ENCODE measurements at regions not wholly inside any gene's neighbourhood (a gene's known extent, or its start where the extent isn't known, plus 50 kb on each side); places are given as distances from the start of the nearest gene placed in this dataset.
"Not testable (repeated sequence)": the region's sequence is repeated elsewhere in the genome, so short reads cannot be mapped to it uniquely, and the experiment has no call there.

DNA sequence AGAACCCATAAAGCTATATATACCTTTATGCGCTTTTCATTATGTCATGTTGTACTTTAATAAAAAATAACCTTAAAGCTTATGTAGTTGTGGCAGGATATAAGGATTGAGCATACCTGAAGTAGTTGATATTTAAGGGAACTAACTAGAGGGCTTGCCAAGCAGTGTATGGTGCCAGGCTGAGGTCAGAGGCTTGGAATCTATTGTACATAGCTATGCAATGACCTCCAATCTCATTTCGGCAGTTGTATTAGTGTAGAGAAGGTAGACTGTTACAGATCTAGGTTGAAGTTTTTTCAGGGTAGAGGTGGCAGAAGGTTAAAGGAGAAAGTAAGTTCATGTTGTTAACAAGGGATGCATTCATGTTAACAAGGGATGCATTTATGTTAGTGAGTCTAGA lies 397.7 kb upstream of the HS3ST5 start:
- in situ Hi-C loops (cut with HindIII; ENCODE audit: low pct_ligation_motif_present, low pct_unique_long_range_greater_than_20kb, low sequenced_read_pairs) = no loop called here
- peak; percentile 7 for DNase-seq

- no peak for DNase-seq
- in situ Hi-C loops (cut with HindIII; ENCODE audit: low pct_ligation_motif_present, low pct_unique_long_range_greater_than_20kb, low sequenced_read_pairs) = no loop called here
Observed at GRCh38 chr6:114739656-114740055, 396.8 kb upstream of the HS3ST5 start.

- no peak for DNase-seq
- in situ Hi-C loops (cut with HindIII; ENCODE audit: low pct_ligation_motif_present, low pct_unique_long_range_greater_than_20kb, low sequenced_read_pairs) = no loop called here
Observed at GRCh38 chr6:114735025-114735735, 392.4 kb upstream of the HS3ST5 start.

DNA sequence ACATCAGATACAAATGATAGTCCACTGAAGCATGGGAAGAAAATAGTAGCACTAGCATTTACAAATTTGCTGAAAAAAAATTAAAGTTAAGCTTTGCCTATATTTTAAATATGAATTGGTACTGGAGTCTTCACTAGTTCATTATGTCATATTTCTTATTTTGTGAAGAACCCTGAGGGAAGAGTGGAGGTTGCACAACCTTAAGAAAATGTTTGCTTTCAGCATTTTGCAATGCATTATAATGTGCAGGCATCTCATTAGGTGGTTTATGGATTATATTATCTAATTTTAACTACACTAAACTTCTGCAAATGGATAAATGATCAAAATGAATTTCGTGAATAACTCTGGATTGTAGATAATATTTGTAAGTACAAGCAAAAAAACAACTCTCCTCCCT lies 390.8 kb upstream of the HS3ST5 start:
- DNase-seq = no peak
- in situ Hi-C loops (cut with HindIII; ENCODE audit: low pct_ligation_motif_present, low pct_unique_long_range_greater_than_20kb, low sequenced_read_pairs) = no loop called here

GRCh38 chr6:114718716-114719270 lies 376.0 kb upstream of the HS3ST5 start:
- DNase-seq = no peak
- in situ Hi-C loops (cut with HindIII; ENCODE audit: low pct_ligation_motif_present, low pct_unique_long_range_greater_than_20kb, low sequenced_read_pairs) = no loop called here

GRCh38 chr6:114718186-114718585 lies 375.4 kb upstream of the HS3ST5 start:
- in situ Hi-C loops (cut with HindIII; ENCODE audit: low pct_ligation_motif_present, low pct_unique_long_range_greater_than_20kb, low sequenced_read_pairs) = no loop called here
- DNase-seq = no peak

DNA sequence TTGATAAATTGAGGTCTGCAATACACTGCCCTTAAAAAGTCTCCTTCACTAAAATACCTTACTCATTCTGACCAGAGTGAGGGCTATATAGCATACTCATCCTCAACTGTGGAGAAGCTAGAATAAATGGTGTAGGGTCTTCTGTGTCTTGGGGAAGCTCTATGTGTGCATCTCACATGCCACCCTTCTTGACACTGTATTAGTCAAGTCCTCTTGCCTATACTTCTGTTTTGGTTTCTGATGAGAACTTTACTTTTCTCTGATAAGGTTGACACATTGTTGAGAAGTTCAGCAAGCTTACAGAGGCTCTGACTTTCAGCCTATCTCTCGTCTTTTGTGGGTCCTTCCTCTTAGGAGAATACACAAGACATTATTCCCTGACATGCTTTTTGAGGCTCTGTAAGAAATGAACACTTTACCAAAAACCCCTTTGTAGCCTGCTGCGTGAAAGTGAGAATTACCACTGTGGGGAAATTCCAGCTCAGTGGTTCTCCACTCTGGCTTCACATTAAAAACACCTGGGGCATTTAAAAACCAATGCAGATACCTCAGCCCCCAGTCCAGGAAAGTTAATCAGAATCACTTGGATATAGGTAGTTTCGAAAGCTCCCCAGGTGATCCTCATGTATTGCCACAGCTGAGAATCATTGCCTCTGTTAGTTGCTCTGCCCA lies 372.1 kb upstream of the HS3ST5 start:
- no peak for DNase-seq
- in situ Hi-C loops (cut with HindIII; ENCODE audit: low pct_ligation_motif_present, low pct_unique_long_range_greater_than_20kb, low sequenced_read_pairs) = no loop called here

GRCh38 chr6:114713690-114714089 lies 370.9 kb upstream of the HS3ST5 start:
- no peak for DNase-seq
- in situ Hi-C loops (cut with HindIII; ENCODE audit: low pct_ligation_motif_present, low pct_unique_long_range_greater_than_20kb, low sequenced_read_pairs) = no loop called here

- DNase-seq = no peak
- in situ Hi-C loops (cut with HindIII; ENCODE audit: low pct_ligation_motif_present, low pct_unique_long_range_greater_than_20kb, low sequenced_read_pairs) = no loop called here
Observed at GRCh38 chr6:114712129-114712662, 369.4 kb upstream of the HS3ST5 start.

- DNase-seq = no peak
- in situ Hi-C loops (cut with HindIII; ENCODE audit: low pct_ligation_motif_present, low pct_unique_long_range_greater_than_20kb, low sequenced_read_pairs) = no loop called here
Observed at GRCh38 chr6:114707081-114707620, 364.3 kb upstream of the HS3ST5 start.

DNA sequence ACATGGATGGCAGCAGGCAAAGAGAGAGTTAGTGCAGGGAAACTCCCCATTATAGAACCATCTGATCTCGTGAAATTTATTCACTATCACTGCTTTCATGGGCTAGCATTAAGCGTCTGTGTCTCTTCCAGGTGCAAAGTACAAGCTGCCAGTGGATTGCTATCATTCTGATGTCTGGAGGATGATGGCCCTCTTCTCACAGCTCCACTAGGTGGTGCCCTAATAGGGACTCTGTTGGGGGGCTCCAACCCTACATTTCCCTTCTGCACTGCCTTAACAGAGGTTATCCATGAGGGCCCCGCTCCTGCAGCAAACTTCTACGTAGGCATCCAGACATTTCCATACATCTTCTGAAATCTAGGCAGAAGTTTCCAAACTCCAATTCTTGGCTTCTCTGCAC lies 347.8 kb upstream of the HS3ST5 start:
- no peak for DNase-seq
- in situ Hi-C loops (cut with HindIII; ENCODE audit: low pct_ligation_motif_present, low pct_unique_long_range_greater_than_20kb, low sequenced_read_pairs) = no loop called here

GRCh38 chr6:114659513-114659912 lies 316.7 kb upstream of the HS3ST5 start:
- DNase-seq = no peak
- in situ Hi-C loops (cut with HindIII; ENCODE audit: low pct_ligation_motif_present, low pct_unique_long_range_greater_than_20kb, low sequenced_read_pairs) = no loop called here

- DNase-seq = no peak
- in situ Hi-C loops (cut with HindIII; ENCODE audit: low pct_ligation_motif_present, low pct_unique_long_range_greater_than_20kb, low sequenced_read_pairs) = no loop called here
Observed at GRCh38 chr6:114651611-114652010, 308.8 kb upstream of the HS3ST5 start.

GRCh38 chr6:114650891-114651290 lies 308.1 kb upstream of the HS3ST5 start:
- DNase-seq = no peak
- in situ Hi-C loops (cut with HindIII; ENCODE audit: low pct_ligation_motif_present, low pct_unique_long_range_greater_than_20kb, low sequenced_read_pairs) = no loop called here

DNA sequence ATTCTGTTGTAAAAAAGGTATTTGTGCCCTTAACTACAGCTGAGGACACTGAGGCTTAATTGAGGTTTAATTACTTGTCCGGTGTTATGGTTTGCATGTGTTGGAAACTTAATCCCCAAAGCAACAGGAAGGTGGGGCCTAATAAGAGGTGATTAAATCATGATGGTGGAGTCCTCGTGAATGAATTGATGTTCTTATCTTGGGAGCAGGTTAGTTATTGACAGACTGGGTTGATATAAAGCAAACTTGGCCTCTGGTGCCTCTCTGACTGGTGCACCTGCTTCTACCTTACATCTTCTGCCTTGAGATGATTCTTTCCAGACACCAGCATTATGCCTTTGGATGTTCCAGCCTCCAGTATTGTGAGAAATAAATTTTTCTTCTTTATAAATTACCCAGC lies 306.5 kb upstream of the HS3ST5 start:
- no peak for DNase-seq
- in situ Hi-C loops (cut with HindIII; ENCODE audit: low pct_ligation_motif_present, low pct_unique_long_range_greater_than_20kb, low sequenced_read_pairs) = no loop called here

DNA sequence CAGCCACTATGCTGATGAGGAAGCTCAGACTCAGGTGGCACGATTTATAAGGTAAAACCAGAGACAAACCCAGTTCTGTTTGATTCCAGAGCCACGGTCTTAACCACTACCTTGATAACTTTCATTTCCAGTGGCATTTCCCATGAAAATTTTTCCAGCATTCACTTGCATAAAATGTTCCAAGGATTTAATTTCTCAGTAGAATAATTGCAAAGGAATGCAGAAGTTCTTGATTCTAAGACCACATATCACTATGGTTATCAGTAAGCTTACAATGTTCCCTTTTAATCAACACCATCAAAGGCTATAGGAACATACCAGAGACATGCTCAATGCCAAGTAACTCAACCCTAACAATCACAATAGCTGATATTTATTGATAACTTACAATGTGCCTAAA lies 306.0 kb upstream of the HS3ST5 start:
- DNase-seq = no peak
- in situ Hi-C loops (cut with HindIII; ENCODE audit: low pct_ligation_motif_present, low pct_unique_long_range_greater_than_20kb, low sequenced_read_pairs) = no loop called here

DNA sequence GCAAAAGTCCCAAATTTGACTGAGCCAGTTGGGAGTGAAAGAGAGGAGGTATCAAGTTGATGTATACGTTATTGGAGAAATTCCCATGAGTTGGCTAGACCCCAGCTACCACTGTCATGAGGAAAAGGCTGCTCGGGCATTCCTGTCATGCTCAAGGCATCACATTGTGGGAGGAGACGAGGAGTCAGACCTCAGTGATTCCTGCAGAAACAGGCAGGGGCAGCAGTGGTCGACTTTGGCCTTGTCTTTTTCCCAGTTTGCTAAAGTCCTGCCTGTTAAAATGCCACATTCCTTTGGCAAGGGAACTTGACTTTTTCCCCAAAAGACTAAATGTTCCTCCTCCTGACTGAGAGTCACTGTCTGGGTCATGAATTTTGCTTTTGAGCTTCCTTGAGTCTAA lies 295.5 kb upstream of the HS3ST5 start:
- no peak for DNase-seq
- in situ Hi-C loops (cut with HindIII; ENCODE audit: low pct_ligation_motif_present, low pct_unique_long_range_greater_than_20kb, low sequenced_read_pairs) = no loop called here

GRCh38 chr6:114634016-114634415 lies 291.2 kb upstream of the HS3ST5 start:
- DNase-seq = no peak
- in situ Hi-C loops (cut with HindIII; ENCODE audit: low pct_ligation_motif_present, low pct_unique_long_range_greater_than_20kb, low sequenced_read_pairs) = no loop called here

- DNase-seq; in situ Hi-C loops (cut with HindIII; ENCODE audit: low pct_ligation_motif_present, low pct_unique_long_range_greater_than_20kb, low sequenced_read_pairs): not testable (repeated sequence)
Observed at GRCh38 chr6:114626226-114626625, 283.4 kb upstream of the HS3ST5 start.
